ENCODE measurements at regions not wholly inside any gene's neighbourhood (a gene's known extent, or its start where the extent isn't known, plus 50 kb on each side); places are given as distances from the start of the nearest gene placed in this dataset.

- POLR2A ChIA-PET: no interaction called here
- BruUV-seq (replicated peaks): no TSS peak
- no peaks in the 10 kb centered on the region; the same call in 1 of the 2 replicates for H3K9me3 ChIP-seq (ENCODE audit: low read length)
- H3K4me1 ChIP-seq (ENCODE audit: insufficient read depth, low read length): peaks cover 18% of the 10 kb centered on the region
- H3K9ac ChIP-seq (ENCODE audit: insufficient read depth, low read depth, low read length): no peak overlapping the region
- ATAC-seq (no peak), FAIRE-seq (no peak), DNase-seq (ENCODE audit: low spot score) (no peak)
- no peaks in the 10 kb centered on the region for H3K36me3 ChIP-seq (replicated peaks in 1 of 2; ENCODE audit: control insufficient read depth in 1 of 2, insufficient read depth in 2 of 2, low read length in 2 of 2)
- WGBS (ENCODE audit: low lambda C conversion rate): 96% methylated on average over 7 of the region's 9 CpGs
- no peaks in the 10 kb centered on the region for H3K79me2 ChIP-seq (ENCODE audit: insufficient read depth, low read length)
- intact Hi-C loops (cut with micrococcal nuclease; ENCODE audit: unreplicated experiment): no loop called here
- no peak overlapping the region for H2AFZ ChIP-seq (ENCODE audit: low read length)
- no peak overlapping the region for H3K27ac ChIP-seq (ENCODE audit: extremely low read length, insufficient read depth, low read length)
- CTCF ChIA-PET (ENCODE audit: low intra/inter-chr PET ratio, low total read pairs): no interaction called here
- no peak overlapping the region for H3K4me2 ChIP-seq (ENCODE audit: low read depth, low read length)
- peaks cover 4% of the 10 kb centered on the region; the same call in 1 of the 2 replicates for H4K20me1 ChIP-seq (ENCODE audit: insufficient read depth, low read length)
- TF ChIP-seq ZNF234 (CRISPR knock-in tag; conservative IDR thresholded peaks at IDR 0.05) (no peak), NFE2L2 (IDR thresholded peaks at IDR 0.05; ENCODE audit: low read length) (no peak), BRD4 (CRISPR knock-in tag; IDR thresholded peaks at IDR 0.05) (no peak)
- no peak overlapping the region for H3K4me3 ChIP-seq (replicated peaks in 1 of 3; ENCODE audit: insufficient read depth in 1 of 3, low read depth in 2 of 3, low read length in 3 of 3)
- in situ Hi-C loops (cut with HindIII; ENCODE audit: extremely low pct_ligation_motif_present, low pct_unique_long_range_greater_than_20kb): no loop called here
- no peaks in the 10 kb centered on the region for H3K27me3 ChIP-seq (ENCODE audit: control insufficient read depth in 1 of 2, insufficient read depth in 2 of 2, low read length in 2 of 2)
Observed at GRCh38 chr11:70622091-70622490, 223.8 kb downstream of the CTTN start.

GRCh38 chr11:70623906-70624597 lies 225.7 kb downstream of the CTTN start:
- 100% methylated on average over 3 of the region's 9 CpGs for WGBS (ENCODE audit: low lambda C conversion rate)
- Histone ChIP-seq H3K9me3 (ENCODE audit: low read length) (no peaks in the 10 kb centered on the region; the same call in 1 of the 2 replicates), H3K4me2 (ENCODE audit: low read depth, low read length) (no peak overlapping the region), H3K4me3 (replicated peaks in 1 of 3; ENCODE audit: insufficient read depth in 1 of 3, low read depth in 2 of 3, low read length in 3 of 3) (no peak overlapping the region), H4K20me1 (ENCODE audit: insufficient read depth, low read length) (peaks cover 4% of the 10 kb centered on the region; the same call in 1 of the 2 replicates), H3K27ac (ENCODE audit: extremely low read length, insufficient read depth, low read length) (no peak overlapping the region), H3K36me3 (replicated peaks in 1 of 2; ENCODE audit: control insufficient read depth in 1 of 2, insufficient read depth in 2 of 2, low read length in 2 of 2) (no peaks in the 10 kb centered on the region), H2AFZ (ENCODE audit: low read length) (no peak overlapping the region), H3K27me3 (ENCODE audit: control insufficient read depth in 1 of 2, insufficient read depth in 2 of 2, low read length in 2 of 2) (no peaks in the 10 kb centered on the region), H3K4me1 (ENCODE audit: insufficient read depth, low read length) (peaks cover 21% of the 10 kb centered on the region), H3K79me2 (ENCODE audit: insufficient read depth, low read length) (no peaks in the 10 kb centered on the region), H3K9ac (ENCODE audit: insufficient read depth, low read depth, low read length) (no peak overlapping the region)
- intact Hi-C loops (cut with micrococcal nuclease; ENCODE audit: unreplicated experiment): no loop called here
- POLR2A ChIA-PET: no interaction called here
- no peak for TF ChIP-seq HIVEP1 (CRISPR knock-in tag; IDR thresholded peaks at IDR 0.05)
- TF ChIP-seq CREB1 (IDR thresholded peaks at IDR 0.05): no peak
- TF ChIP-seq CREB1 (CRISPR knock-in tag; IDR thresholded peaks at IDR 0.05): no peak
- TF ChIP-seq AGO2 (optimal IDR thresholded peaks at IDR 0.05; ENCODE audit: low read depth, low read length): peak; percentile 17
- no TSS peak for BruUV-seq (replicated peaks)
- CTCF ChIA-PET (ENCODE audit: low intra/inter-chr PET ratio, low total read pairs): no interaction called here
- no peak for ATAC-seq
- FAIRE-seq: no peak
- in situ Hi-C loops (cut with HindIII; ENCODE audit: extremely low pct_ligation_motif_present, low pct_unique_long_range_greater_than_20kb): no loop called here
- DNase-seq (ENCODE audit: low spot score): no peak
